Astrocyte of the cerebellum (primary cell): ENCODE measurements at regions not wholly inside any gene's neighbourhood (a gene's known extent, or its start where the extent isn't known, plus 50 kb on each side); places are given as distances from the start of the nearest gene placed in this dataset.

Experiments
- DNase-seq: peaks from one replicate; pipeline ENCODE4 v3.0.0-alpha.2; 2011; ENCODE audit warnings: low read depth
- H3K4me3 ChIP-seq: 2 replicates; pipeline ENCODE4 v1.5.1; 2011; ENCODE audit warnings: mild to moderate bottlenecking, low read depth, low read length, moderate library complexity
- in situ Hi-C: cut with HindIII; loops from 2 replicates; pipeline ENCODE4 v1.10.0; 2017; ENCODE audit warnings: low sequenced_read_pairs
- TF ChIP-seq, protein P1 (sequence below): IDR thresholded peaks from 2 replicates; pipeline ENCODE4 v1.5.1; 2012; ENCODE audit warnings: low read length, low read depth, moderate library complexity, mild to moderate bottlenecking; ENCODE audit errors: missing control alignments

DNA sequence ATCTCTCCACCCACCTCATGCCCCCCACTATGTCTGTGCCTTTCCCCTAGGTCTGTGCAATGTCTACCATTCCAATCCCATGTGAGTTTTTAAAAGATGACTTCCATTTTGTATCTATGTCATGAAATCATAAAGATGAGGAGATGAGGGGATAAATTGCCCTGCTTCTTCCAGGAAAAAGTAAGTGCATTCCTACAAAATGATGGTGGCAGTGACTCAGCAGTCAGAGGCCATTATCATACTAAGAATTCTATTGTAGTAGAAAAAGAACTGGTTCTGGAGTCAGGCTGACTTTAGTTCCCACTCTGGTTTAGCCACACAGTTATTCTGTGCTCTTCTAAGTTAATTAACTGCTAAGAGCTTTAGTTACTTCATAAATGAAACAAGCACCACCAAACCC, 89.6 kb upstream of the API5 start:
- DNase-seq = no peak
- no peak overlapping the region for H3K4me3 ChIP-seq
- in situ Hi-C loops = no loop called here
- TF ChIP-seq, protein P1, sequence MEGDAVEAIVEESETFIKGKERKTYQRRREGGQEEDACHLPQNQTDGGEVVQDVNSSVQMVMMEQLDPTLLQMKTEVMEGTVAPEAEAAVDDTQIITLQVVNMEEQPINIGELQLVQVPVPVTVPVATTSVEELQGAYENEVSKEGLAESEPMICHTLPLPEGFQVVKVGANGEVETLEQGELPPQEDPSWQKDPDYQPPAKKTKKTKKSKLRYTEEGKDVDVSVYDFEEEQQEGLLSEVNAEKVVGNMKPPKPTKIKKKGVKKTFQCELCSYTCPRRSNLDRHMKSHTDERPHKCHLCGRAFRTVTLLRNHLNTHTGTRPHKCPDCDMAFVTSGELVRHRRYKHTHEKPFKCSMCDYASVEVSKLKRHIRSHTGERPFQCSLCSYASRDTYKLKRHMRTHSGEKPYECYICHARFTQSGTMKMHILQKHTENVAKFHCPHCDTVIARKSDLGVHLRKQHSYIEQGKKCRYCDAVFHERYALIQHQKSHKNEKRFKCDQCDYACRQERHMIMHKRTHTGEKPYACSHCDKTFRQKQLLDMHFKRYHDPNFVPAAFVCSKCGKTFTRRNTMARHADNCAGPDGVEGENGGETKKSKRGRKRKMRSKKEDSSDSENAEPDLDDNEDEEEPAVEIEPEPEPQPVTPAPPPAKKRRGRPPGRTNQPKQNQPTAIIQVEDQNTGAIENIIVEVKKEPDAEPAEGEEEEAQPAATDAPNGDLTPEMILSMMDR = no peak

DNA sequence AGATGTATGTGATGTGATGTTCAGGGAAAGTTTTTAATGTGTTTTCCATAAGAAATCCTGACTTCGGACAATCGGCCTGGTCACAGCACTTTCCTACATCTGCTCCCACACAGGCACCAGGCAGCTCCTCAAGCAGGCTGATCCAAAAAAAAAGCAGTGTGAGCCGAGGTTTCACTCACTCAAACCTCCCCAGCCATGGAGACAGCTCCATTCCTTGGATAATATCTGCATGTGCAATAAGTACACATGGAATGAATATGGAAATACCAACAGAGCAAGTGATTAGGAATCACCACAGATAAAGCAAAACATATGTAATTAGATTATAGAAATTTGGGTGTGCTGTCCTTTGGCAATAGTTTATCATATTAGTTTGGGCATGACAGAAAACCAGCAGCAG, 88.8 kb upstream of the API5 start:
- TF ChIP-seq, protein P1 = no peak
- DNase-seq = no peak
- H3K4me3 ChIP-seq = no peak overlapping the region
- in situ Hi-C loops = no loop called here

DNA sequence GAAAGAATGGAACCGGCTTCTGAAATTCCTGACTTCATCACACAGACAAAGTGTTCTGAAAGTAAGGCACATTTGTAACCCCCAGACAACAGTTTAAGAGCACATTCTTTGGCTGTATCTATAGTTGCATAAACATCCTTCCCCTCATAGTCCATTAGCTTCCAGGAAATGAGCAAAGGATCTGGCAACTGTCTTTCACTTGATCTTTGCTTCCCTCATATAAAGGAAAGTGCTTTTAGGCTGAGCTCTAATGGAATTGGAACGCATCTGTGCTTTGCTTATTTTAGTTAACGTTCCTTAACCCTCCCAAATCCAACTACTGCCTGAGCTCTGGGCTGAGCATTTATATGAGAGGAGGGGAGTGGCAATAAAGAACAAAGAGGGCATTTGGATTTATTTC, 76.9 kb upstream of the API5 start:
- in situ Hi-C loops = no loop called here
- no peak overlapping the region for H3K4me3 ChIP-seq
- no peak for DNase-seq
- TF ChIP-seq, protein P1 = no peak

DNA sequence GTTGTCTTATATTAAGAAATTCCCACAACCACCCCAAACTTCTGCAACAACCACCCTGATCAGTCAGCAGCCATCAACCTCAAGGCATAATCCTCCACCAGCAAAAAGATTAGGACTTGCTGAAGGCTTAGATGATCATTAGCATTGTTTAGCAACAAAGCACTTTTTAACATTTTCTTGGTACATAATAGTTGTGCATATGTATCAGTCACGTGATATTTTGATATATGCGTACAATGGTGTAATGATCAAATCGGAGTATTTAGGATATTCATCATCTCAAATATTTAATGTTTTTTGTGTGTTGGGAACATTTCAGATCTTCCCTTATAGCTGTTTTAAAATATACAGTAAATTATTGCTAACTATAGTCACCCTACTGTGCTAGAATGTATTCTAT, 73.5 kb upstream of the API5 start:
- no peak for DNase-seq
- no peak overlapping the region for H3K4me3 ChIP-seq
- in situ Hi-C loops = no loop called here
- TF ChIP-seq, protein P1 = no peak

DNA sequence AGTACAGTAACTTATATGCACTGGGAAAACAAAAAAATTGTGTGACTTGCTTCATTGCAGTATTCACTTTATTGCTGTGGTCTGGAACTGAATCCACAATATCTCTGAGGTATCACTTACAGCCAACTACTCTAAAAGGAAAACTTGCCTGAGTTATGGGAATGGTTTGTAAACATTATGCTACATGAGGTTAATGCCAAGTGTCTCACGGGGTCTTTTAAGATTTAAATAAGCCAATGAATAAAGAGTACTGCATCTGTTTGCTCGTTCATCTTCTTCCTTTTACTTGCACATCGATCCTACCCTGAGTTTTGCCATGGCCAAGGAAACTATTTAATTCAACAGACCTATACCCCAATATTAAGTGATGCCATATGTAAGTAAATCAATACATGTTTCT, 72.0 kb upstream of the API5 start:
- DNase-seq = no peak
- TF ChIP-seq, protein P1 = no peak
- in situ Hi-C loops = no loop called here
- no peak overlapping the region for H3K4me3 ChIP-seq

DNA sequence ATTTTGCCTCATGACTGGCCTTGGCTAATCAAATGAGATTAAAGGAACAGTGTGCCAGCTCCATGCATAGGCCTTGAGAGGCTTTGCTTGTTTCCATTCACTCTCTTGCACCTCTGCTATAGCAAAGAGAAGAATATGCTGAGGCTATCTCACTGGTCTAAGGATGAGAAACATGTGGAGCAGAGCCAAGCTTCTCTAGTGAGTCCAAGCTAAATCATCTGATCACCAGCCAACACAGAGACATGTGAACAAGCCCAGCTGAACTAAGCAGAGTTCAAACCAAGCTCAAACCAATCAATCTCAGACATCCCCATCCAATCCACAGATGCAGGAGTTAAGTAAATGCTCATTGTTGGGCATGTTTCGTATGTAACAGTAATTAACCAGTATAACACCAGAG, 69.4 kb upstream of the API5 start:
- no peak overlapping the region for H3K4me3 ChIP-seq
- in situ Hi-C loops = no loop called here
- no peak for DNase-seq
- TF ChIP-seq, protein P1 = no peak

DNA sequence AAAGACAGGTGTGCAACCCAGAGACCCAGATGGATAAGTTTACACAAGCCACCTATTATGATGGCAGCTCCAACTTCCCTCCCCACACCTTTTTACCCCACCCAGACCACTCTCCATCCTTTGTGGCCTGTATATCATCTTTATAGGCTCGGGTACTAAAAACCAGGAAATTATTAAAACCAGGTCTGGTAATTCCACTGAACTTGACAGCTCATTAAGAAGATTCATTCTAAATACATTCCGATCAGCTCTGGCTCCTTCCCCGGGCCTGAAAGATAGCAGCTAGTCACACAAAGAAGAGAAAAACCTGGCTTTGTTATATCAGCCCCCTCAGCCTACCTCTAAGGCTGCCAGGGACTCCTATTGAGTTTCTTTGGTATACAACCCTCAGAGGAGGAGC, 67.9 kb upstream of the API5 start:
- no peak overlapping the region for H3K4me3 ChIP-seq
- no peak for DNase-seq
- TF ChIP-seq, protein P1 = no peak
- in situ Hi-C loops = no loop called here
